ENCODE measurements at regions not wholly inside any gene's neighbourhood (a gene's known extent, or its start where the extent isn't known, plus 50 kb on each side); places are given as distances from the start of the nearest gene placed in this dataset.

- DNase-seq (ENCODE audit: low spot score), result no peak
- no peak overlapping the region for H3K27ac ChIP-seq
- intact Hi-C loops (cut with DNase I), result no loop called here
- TF ChIP-seq POLR2A (IDR thresholded peaks at IDR 0.05), result no peak
- no peaks in the 10 kb centered on the region for H3K36me3 ChIP-seq
- no peaks in the 10 kb centered on the region for H3K9me3 ChIP-seq
- no peaks in the 10 kb centered on the region for H3K4me1 ChIP-seq (replicated peaks)
- 40% methylated on average over 16 of the region's 16 CpGs for WGBS
- H3K27me3 ChIP-seq (replicated peaks; ENCODE audit: insufficient read depth), result peaks cover 2% of the 10 kb centered on the region
- H3K4me3 ChIP-seq, result no peak overlapping the region
These were observed 119.7 kb upstream of the SOX1 start for GRCh38 chr13:111947026-111947810.

DNA sequence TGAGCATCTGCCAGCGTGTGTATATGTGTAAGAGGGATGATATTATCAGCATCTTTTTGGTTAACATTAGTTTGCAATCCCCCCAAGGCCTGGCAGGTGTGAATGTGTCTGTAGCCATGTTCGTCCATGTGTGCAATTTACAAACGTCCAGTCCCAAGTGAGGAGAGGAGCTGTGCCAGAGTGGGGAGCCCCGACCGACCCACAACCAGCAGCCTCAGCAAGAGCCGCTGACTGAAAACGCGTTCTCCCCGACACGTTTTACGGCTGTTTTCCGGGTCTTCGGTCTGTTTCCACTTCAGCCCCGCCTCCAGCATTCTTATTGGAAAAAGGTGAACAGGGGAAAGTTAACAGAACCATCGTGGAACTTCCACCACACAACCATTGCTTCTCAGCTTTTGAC, 119.1 kb upstream of the SOX1 start:
- no peak overlapping the region for H3K4me3 ChIP-seq
- no peak overlapping the region for H3K27ac ChIP-seq
- DNase-seq (ENCODE audit: low spot score), result no peak
- peaks cover 2% of the 10 kb centered on the region for H3K27me3 ChIP-seq (replicated peaks; ENCODE audit: insufficient read depth)
- 38% methylated on average over 15 of the region's 15 CpGs for WGBS
- no peaks in the 10 kb centered on the region for H3K4me1 ChIP-seq (replicated peaks)
- no peaks in the 10 kb centered on the region for H3K36me3 ChIP-seq
- intact Hi-C loops (cut with DNase I), result no loop called here
- H3K9me3 ChIP-seq, result no peaks in the 10 kb centered on the region
- TF ChIP-seq, protein P1, sequence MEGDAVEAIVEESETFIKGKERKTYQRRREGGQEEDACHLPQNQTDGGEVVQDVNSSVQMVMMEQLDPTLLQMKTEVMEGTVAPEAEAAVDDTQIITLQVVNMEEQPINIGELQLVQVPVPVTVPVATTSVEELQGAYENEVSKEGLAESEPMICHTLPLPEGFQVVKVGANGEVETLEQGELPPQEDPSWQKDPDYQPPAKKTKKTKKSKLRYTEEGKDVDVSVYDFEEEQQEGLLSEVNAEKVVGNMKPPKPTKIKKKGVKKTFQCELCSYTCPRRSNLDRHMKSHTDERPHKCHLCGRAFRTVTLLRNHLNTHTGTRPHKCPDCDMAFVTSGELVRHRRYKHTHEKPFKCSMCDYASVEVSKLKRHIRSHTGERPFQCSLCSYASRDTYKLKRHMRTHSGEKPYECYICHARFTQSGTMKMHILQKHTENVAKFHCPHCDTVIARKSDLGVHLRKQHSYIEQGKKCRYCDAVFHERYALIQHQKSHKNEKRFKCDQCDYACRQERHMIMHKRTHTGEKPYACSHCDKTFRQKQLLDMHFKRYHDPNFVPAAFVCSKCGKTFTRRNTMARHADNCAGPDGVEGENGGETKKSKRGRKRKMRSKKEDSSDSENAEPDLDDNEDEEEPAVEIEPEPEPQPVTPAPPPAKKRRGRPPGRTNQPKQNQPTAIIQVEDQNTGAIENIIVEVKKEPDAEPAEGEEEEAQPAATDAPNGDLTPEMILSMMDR (IDR thresholded peaks at IDR 0.05), result no peak
- no peak for TF ChIP-seq POLR2AphosphoS5 (IDR thresholded peaks at IDR 0.05)
- no peak for TF ChIP-seq POLR2A (IDR thresholded peaks at IDR 0.05)

GRCh38 chr13:111948281-111948680, 118.7 kb upstream of the SOX1 start:
- no peaks in the 10 kb centered on the region for H3K9me3 ChIP-seq
- H3K27ac ChIP-seq, result no peak overlapping the region
- DNase-seq (ENCODE audit: low spot score), result no peak
- intact Hi-C loops (cut with DNase I), result no loop called here
- no peaks in the 10 kb centered on the region for H3K4me1 ChIP-seq (replicated peaks)
- H3K27me3 ChIP-seq (replicated peaks; ENCODE audit: insufficient read depth), result peaks cover 2% of the 10 kb centered on the region
- no peak for TF ChIP-seq POLR2AphosphoS5 (IDR thresholded peaks at IDR 0.05)
- TF ChIP-seq POLR2A (IDR thresholded peaks at IDR 0.05), result no peak
- TF ChIP-seq, protein P1 (IDR thresholded peaks at IDR 0.05), result no peak
- H3K4me3 ChIP-seq, result no peak overlapping the region
- H3K36me3 ChIP-seq, result no peaks in the 10 kb centered on the region
- WGBS, result 89% methylated on average over 11 of the region's 11 CpGs

DNA sequence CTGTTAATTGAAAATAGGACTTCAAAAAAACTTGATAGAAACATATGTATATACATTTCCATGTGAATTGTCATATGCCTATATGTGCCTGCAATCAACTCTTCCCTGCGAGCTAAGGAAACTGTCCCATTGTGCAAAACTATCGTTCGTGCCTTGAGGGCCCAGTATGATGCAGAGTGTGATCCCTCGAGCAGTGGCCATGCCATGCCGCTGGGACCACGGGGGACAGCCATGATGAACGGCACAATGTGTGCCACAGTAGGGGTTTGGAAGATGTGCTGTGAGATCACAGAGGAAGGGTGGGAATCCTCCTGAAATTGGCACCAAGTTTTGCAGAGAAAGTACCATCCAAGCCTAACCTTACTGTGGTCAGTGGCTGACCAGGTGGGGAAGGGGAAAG, 118.1 kb upstream of the SOX1 start:
- Histone ChIP-seq H3K36me3 (no peaks in the 10 kb centered on the region), H3K9me3 (no peaks in the 10 kb centered on the region), H3K4me1 (replicated peaks) (no peaks in the 10 kb centered on the region), H3K27me3 (replicated peaks; ENCODE audit: insufficient read depth) (peaks cover 2% of the 10 kb centered on the region), H3K27ac (no peak overlapping the region), H3K4me3 (no peak overlapping the region)
- no peak for DNase-seq (ENCODE audit: low spot score)
- 95% methylated on average over 7 of the region's 7 CpGs for WGBS
- intact Hi-C loops (cut with DNase I), result no loop called here
- TF ChIP-seq POLR2AphosphoS5 (IDR thresholded peaks at IDR 0.05) (no peak), POLR2A (IDR thresholded peaks at IDR 0.05) (no peak)
- TF ChIP-seq, protein P1 (IDR thresholded peaks at IDR 0.05), result no peak

DNA sequence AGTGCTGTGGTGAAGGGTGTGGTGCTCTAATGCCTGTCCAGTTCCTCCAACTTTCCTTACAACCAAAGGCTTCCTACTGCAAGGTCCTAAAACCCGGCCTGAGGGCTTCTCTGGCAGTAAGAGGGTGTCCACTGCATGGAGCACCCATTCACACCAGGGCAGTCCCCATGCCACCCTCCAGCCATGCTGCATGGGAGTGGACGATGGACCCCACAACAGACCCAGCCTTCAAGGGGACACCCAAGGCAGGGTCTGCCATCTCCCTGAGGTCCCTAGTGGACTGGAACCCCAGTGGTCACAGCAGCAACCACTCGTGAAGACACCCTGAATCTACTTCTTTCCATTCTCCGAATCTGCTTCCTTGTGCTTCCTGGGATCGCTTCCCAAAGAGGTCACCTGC, 117.6 kb upstream of the SOX1 start:
- 92% methylated on average over 5 of the region's 5 CpGs for WGBS
- Histone ChIP-seq H3K36me3 (no peaks in the 10 kb centered on the region), H3K27me3 (replicated peaks; ENCODE audit: insufficient read depth) (peaks cover 2% of the 10 kb centered on the region), H3K4me1 (replicated peaks) (no peaks in the 10 kb centered on the region), H3K27ac (no peak overlapping the region), H3K9me3 (no peaks in the 10 kb centered on the region), H3K4me3 (no peak overlapping the region)
- no peak for TF ChIP-seq POLR2A (IDR thresholded peaks at IDR 0.05)
- DNase-seq (ENCODE audit: low spot score), result no peak
- intact Hi-C loops (cut with DNase I), result no loop called here

DNA sequence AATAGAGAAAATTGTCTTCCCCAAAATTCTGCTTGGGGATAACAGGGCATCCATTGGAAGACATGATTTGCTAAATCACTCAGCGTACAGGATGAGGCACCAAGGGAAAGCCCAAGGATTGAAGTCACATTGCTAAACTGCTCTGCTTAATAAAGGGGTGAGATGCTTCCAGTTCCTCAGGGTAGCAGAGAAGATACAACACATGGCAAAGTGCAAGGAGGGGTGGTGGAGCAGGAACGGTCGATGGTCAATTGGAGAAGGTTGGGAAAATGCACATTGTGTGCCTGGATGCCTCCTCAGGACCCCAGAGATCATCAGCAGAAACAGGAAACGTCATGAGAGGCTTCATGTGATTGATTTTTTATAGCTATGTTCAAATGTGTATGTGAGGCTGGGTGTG, 116.3 kb upstream of the SOX1 start:
- Histone ChIP-seq H3K27ac (no peak overlapping the region), H3K4me3 (no peak overlapping the region), H3K9me3 (no peaks in the 10 kb centered on the region), H3K36me3 (no peaks in the 10 kb centered on the region), H3K4me1 (replicated peaks) (no peaks in the 10 kb centered on the region), H3K27me3 (replicated peaks; ENCODE audit: insufficient read depth) (peaks cover 2% of the 10 kb centered on the region)
- WGBS, result 81% methylated on average over 4 of the region's 4 CpGs
- DNase-seq (ENCODE audit: low spot score), result no peak
- intact Hi-C loops (cut with DNase I), result no loop called here
- TF ChIP-seq POLR2AphosphoS5 (IDR thresholded peaks at IDR 0.05) (no peak), POLR2A (IDR thresholded peaks at IDR 0.05) (no peak)
- TF ChIP-seq, protein P1 (IDR thresholded peaks at IDR 0.05), result no peak
